Activated naive CD8-positive, alpha-beta T cell treated with anti-CD3 and anti-CD28 coated beads, Interleukin-2, amount 10 ng/mL, durations not matched to agents 7 days and 5 days (primary cell): ENCODE measurements at regions not wholly inside any gene's neighbourhood (a gene's known extent, or its start where the extent isn't known, plus 50 kb on each side); places are given as distances from the start of the nearest gene placed in this dataset.

ENCODE experiments used
- ATAC-seq: fragments of 150-1000 bp; cut with Tn5 transposase; one replicate; pipeline ENCODE4 v1.10.0; 2021; ENCODE audit warnings: low read depth, moderate library complexity
- POLR2A ChIA-PET: fragments of 350-600 bp; sonication (Branson Sonifier 250); formaldehyde crosslinking; loops from one replicate; lab custom pipeline; 2021; ENCODE audit warnings: antibody characterized with exemption; lab: Charles Lee
- DNase-seq: peaks from one replicate; pipeline ENCODE4 v3.0.0; 2021
- H3K27ac Mint-ChIP-seq: one replicate; pipeline ENCODE4 v1.8.0; 2022; ENCODE audit warnings: mild to moderate bottlenecking, mixed read lengths
- H3K27me3 Mint-ChIP-seq: one replicate; pipeline ENCODE4 v1.8.0; 2022; ENCODE audit warnings: mild to moderate bottlenecking, moderate library complexity, mixed read lengths
- H3K36me3 Mint-ChIP-seq: one replicate; pipeline ENCODE4 v1.8.0; 2021; ENCODE audit warnings: mild to moderate bottlenecking, mixed read lengths
- H3K4me1 Mint-ChIP-seq: one replicate; pipeline ENCODE4 v1.8.0; 2021; ENCODE audit warnings: mixed read lengths
- H3K4me3 Mint-ChIP-seq: one replicate; pipeline ENCODE4 v1.8.0; 2022; ENCODE audit warnings: mild to moderate bottlenecking, moderate library complexity, mixed read lengths
- H3K9me3 Mint-ChIP-seq: one replicate; pipeline ENCODE4 v1.8.0; 2021; ENCODE audit warnings: mixed read lengths

DNA sequence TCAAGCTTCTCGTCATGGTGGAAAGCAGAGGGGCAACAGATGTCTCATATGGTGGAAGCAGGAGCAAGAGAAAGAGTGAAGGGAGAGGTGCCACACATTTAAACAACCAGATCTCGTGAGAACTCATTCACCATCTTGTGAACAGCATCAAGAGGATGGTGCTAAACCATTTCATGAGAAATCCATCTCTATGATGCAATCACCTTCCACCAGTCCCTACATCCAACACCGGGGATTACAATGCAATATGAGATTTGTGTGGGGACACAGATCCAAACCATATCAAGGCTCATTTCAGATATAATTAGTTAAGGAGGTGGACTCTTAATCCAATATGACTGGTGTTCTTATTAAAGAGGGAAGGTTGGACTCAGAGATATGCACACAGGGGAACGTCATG, 272.8 kb downstream of the KCNS3 start:
- no peak for ATAC-seq
- no peak overlapping the region for H3K27ac Mint-ChIP-seq
- POLR2A ChIA-PET: no interaction called here
- no peak for DNase-seq
- H3K4me3 Mint-ChIP-seq: no peak overlapping the region
- no peaks in the 10 kb centered on the region for H3K36me3 Mint-ChIP-seq
- no peaks in the 10 kb centered on the region for H3K9me3 Mint-ChIP-seq
- no peaks in the 10 kb centered on the region for H3K27me3 Mint-ChIP-seq
- H3K4me1 Mint-ChIP-seq: no peaks in the 10 kb centered on the region

DNA sequence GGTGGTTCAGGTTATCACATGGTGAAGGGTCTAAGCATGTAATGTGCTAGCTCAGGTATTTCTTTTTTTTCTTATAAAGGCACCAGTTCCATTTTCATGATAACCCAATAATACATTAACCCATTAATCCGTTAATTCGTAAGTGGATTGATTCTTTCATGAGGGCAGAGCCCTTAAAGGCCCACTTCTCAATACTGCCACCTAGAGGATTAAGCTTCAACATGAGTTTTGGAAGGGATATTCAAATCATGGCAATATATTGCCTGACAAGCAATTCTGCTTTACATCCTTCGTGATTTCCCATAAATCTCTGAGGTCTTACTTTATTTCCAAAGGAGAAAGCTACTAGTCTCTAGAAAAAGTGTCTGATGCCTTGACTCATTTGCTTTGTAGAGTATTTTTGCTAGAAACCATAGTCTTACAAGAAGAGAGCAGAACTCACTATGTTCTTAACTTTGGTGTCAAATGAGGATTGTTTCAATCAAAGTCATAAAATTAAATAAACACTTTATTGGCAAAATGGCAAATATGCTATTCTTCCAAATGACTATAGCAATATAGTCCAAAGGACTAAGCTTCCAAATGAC, 271.3 kb downstream of the KCNS3 start:
- ATAC-seq (no peak), DNase-seq (no peak)
- Mint-ChIP-seq H3K4me3 (no peak overlapping the region), H3K36me3 (no peaks in the 10 kb centered on the region), H3K27ac (no peak overlapping the region), H3K9me3 (no peaks in the 10 kb centered on the region), H3K4me1 (no peaks in the 10 kb centered on the region), H3K27me3 (no peaks in the 10 kb centered on the region)
- POLR2A ChIA-PET: no interaction called here

GRCh38 chr2:18136881-18137475, 258.5 kb downstream of the KCNS3 start:
- no peak for ATAC-seq
- Mint-ChIP-seq H3K27ac (no peak overlapping the region), H3K27me3 (peaks cover 2% of the 10 kb centered on the region), H3K4me3 (no peak overlapping the region), H3K36me3 (no peaks in the 10 kb centered on the region), H3K9me3 (no peaks in the 10 kb centered on the region), H3K4me1 (peaks cover 6% of the 10 kb centered on the region)
- no peak for DNase-seq
- POLR2A ChIA-PET: no interaction called here

DNA sequence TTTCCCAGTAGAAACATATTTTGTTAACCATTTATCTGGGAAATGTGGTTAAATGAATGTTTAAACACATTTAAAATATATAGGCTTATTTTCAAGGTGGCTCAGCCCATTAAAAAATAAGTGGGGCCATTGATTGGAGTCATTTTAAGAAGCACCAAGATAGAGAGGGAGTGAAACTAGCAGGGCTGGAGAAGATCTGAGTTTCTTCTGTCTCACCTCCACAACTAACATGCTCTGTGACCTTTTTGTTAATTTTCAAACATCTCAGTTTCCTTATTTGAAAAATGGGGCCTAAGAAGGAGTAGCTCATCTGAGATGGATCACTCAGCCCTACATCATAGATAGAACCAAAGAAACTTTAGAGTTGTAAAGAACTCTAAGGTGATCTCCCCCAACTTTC, 254.8 kb downstream of the KCNS3 start:
- H3K9me3 Mint-ChIP-seq: no peaks in the 10 kb centered on the region
- H3K36me3 Mint-ChIP-seq: no peaks in the 10 kb centered on the region
- H3K4me1 Mint-ChIP-seq: peaks cover 6% of the 10 kb centered on the region
- H3K4me3 Mint-ChIP-seq: no peak overlapping the region
- no peak for ATAC-seq
- no peak for DNase-seq
- H3K27me3 Mint-ChIP-seq: peaks cover 12% of the 10 kb centered on the region
- POLR2A ChIA-PET: no interaction called here
- no peak overlapping the region for H3K27ac Mint-ChIP-seq

GRCh38 chr2:18132697-18133096, 254.2 kb downstream of the KCNS3 start:
- no peaks in the 10 kb centered on the region for H3K36me3 Mint-ChIP-seq

GRCh38 chr2:18131761-18132160, 253.3 kb downstream of the KCNS3 start:
- POLR2A ChIA-PET: no interaction called here
- DNase-seq (no peak), ATAC-seq (no peak)
- no peaks in the 10 kb centered on the region for H3K36me3 Mint-ChIP-seq
- H3K4me3 Mint-ChIP-seq: no peak overlapping the region
- H3K27ac Mint-ChIP-seq: no peak overlapping the region
- no peaks in the 10 kb centered on the region for H3K9me3 Mint-ChIP-seq
- H3K27me3 Mint-ChIP-seq: peaks cover 12% of the 10 kb centered on the region
- H3K4me1 Mint-ChIP-seq: peaks cover 5% of the 10 kb centered on the region

More at GRCh38 chr2:18132697-18133096, 254.2 kb downstream of the KCNS3 start:
- no peaks in the 10 kb centered on the region for H3K9me3 Mint-ChIP-seq
- H3K4me3 Mint-ChIP-seq: no peak overlapping the region
- no peak overlapping the region for H3K27ac Mint-ChIP-seq
- ATAC-seq: no peak
- peaks cover 6% of the 10 kb centered on the region for H3K4me1 Mint-ChIP-seq
- H3K27me3 Mint-ChIP-seq: peaks cover 12% of the 10 kb centered on the region
- no peak for DNase-seq
- POLR2A ChIA-PET: no interaction called here

DNA sequence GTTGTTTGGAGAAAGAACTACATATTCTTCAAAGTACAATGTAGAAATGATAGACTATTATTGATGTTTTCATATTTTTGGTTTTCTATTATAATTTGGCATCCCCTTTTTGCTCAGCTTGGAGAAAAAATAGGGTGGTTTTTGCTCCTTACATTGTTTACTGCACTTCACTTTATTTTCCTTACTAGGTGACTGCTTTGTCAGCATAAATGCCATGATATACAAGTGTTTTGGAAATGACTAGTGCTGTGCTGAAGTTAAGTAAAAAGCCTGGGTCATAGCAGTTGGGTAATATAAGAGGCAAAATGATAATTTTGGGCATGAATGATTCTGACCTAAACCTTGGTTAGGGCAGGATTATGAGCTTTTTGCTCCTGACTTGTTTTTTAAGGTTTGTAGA, 250.9 kb downstream of the KCNS3 start:
- ATAC-seq: no peak
- peaks cover 5% of the 10 kb centered on the region for H3K4me1 Mint-ChIP-seq

GRCh38 chr2:18125303-18125702, 246.8 kb downstream of the KCNS3 start:
- Mint-ChIP-seq H3K4me3 (no peak overlapping the region), H3K9me3 (no peaks in the 10 kb centered on the region), H3K27me3 (peaks cover 4% of the 10 kb centered on the region), H3K27ac (no peak overlapping the region), H3K36me3 (no peaks in the 10 kb centered on the region), H3K4me1 (no peaks in the 10 kb centered on the region)
- DNase-seq (no peak), ATAC-seq (no peak)
- POLR2A ChIA-PET: no interaction called here

More for the DNA sequence above, 250.9 kb downstream of the KCNS3 start:
- H3K9me3 Mint-ChIP-seq: no peaks in the 10 kb centered on the region
- DNase-seq: no peak
- POLR2A ChIA-PET: no interaction called here
- H3K27me3 Mint-ChIP-seq: peaks cover 11% of the 10 kb centered on the region
- no peaks in the 10 kb centered on the region for H3K36me3 Mint-ChIP-seq
- no peak overlapping the region for H3K4me3 Mint-ChIP-seq
- H3K27ac Mint-ChIP-seq: no peak overlapping the region

DNA sequence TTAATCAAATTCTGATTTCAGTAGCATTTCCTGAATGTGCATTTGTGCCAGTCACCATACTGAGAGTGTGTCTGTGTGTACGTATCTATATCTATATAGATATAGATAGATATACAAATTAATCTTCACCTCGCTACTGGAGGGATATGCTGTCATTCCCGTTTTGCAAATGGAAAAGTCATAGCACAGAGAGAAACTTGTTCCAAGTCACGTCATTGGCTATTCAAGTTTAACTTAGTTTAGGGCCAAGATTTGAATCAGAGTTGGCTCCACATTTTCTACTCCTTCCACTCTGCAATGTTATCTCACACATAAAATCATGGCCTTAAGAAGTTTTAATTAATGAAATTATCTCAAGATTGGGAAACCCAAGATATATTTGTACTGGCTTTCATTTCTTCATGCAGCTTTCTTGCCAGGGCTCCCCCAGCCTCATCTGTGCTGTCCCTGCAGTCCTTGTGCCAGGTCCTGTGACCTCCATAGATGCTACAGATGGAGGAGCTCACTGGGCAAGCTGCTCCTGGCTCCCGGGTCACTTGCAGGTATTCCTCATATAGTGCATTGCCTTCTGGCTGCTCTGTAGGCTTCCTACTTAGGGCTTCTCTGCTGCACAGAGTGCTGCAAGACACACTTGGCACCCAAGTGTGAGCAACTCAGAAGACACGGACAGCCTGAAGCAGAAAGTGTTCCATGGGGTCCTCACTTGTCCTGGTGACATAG, 245.8 kb downstream of the KCNS3 start:
- H3K4me3 Mint-ChIP-seq: no peak overlapping the region
- no peak overlapping the region for H3K27ac Mint-ChIP-seq
- H3K27me3 Mint-ChIP-seq: no peaks in the 10 kb centered on the region
- DNase-seq: no peak
- ATAC-seq: no peak
- POLR2A ChIA-PET: no interaction called here
- H3K36me3 Mint-ChIP-seq: no peaks in the 10 kb centered on the region
- H3K4me1 Mint-ChIP-seq: no peaks in the 10 kb centered on the region
- H3K9me3 Mint-ChIP-seq: no peaks in the 10 kb centered on the region

GRCh38 chr2:18123577-18123976, 245.1 kb downstream of the KCNS3 start:
- ATAC-seq (no peak), DNase-seq (no peak)
- Mint-ChIP-seq H3K36me3 (no peaks in the 10 kb centered on the region), H3K27me3 (no peaks in the 10 kb centered on the region), H3K9me3 (no peaks in the 10 kb centered on the region), H3K27ac (no peak overlapping the region), H3K4me1 (no peaks in the 10 kb centered on the region), H3K4me3 (no peak overlapping the region)
- POLR2A ChIA-PET: no interaction called here

DNA sequence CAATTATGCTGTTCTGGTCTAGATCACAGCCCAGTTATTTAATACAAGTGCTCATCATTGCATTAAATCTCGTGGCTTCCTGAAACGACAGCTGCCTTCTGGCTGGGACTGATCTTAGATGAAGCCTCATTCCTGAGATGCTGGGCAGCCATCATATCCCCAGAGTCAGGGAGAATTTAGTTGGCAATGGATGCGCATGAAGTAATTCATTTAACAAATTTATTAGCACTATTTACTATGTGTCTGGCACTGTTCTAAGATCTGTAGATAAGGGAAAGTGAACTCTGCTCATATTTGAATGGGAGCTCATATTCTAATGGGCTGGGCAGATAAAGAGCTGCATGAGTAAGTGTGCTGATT, 244.7 kb downstream of the KCNS3 start:
- H3K4me1 Mint-ChIP-seq: no peaks in the 10 kb centered on the region
- H3K4me3 Mint-ChIP-seq: no peak overlapping the region
- no peaks in the 10 kb centered on the region for H3K36me3 Mint-ChIP-seq
- POLR2A ChIA-PET: no interaction called here
- no peaks in the 10 kb centered on the region for H3K9me3 Mint-ChIP-seq
- H3K27me3 Mint-ChIP-seq: no peaks in the 10 kb centered on the region
- DNase-seq (no peak), ATAC-seq (no peak)
- no peak overlapping the region for H3K27ac Mint-ChIP-seq

DNA sequence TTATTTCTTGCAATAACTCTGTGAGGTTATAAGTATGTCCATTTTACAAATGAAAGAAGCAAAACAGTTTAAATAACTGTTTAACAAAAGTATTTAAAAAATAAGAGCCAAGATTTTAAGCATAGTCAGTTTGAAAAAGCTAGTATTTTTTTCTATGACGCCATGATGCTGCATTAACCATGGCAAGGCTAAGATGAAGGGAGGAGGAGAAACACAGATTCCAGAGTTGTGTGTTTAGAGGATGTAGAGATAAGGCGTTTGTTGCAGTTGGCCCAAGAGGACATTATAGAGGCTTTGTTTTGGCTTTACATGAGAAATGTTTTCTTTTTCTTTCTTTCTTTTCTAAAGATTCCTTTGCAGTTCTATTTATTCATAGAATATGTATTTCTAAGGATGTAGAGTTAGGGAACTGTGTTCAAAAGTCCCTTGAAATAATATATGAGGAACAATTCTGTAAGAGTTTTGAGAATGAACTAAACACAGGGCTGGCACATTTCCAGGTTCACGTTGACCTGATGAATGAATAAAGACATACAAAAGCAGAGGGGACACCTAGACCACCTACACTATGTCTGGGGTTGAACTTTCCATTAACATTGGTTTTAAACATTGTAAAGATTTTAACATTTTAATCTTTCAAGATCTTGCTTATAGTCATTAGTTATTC, 244.2 kb downstream of the KCNS3 start:
- no peaks in the 10 kb centered on the region for H3K27me3 Mint-ChIP-seq
- H3K27ac Mint-ChIP-seq: no peak overlapping the region
- no peaks in the 10 kb centered on the region for H3K36me3 Mint-ChIP-seq
- no peak for DNase-seq
- H3K4me3 Mint-ChIP-seq: no peak overlapping the region
- ATAC-seq: no peak
- no peaks in the 10 kb centered on the region for H3K9me3 Mint-ChIP-seq
- POLR2A ChIA-PET: no interaction called here
- no peaks in the 10 kb centered on the region for H3K4me1 Mint-ChIP-seq

DNA sequence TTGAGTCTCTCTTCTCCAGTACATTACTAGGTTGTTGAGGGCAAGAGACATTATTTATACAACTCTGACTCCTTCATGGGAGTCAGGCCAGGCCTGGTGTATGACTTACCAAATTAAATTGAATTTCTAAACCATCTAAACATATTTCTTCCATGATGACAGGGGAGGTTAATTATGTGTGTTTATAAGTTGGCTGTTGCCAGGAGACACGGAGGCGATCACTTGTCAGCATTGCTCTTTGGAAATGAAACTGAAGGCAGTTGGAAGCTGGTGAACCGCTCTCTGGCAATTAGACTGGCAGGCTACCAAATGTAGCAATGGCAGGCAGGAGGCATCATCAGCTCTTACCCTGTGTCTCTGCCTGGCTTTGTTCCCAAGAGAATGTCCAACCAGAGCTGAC, 241.4 kb downstream of the KCNS3 start:
- no peak for ATAC-seq
- Mint-ChIP-seq H3K4me3 (no peak overlapping the region), H3K36me3 (no peaks in the 10 kb centered on the region), H3K4me1 (no peaks in the 10 kb centered on the region), H3K9me3 (no peaks in the 10 kb centered on the region), H3K27me3 (no peaks in the 10 kb centered on the region), H3K27ac (no peak overlapping the region)
- no peak for DNase-seq
- POLR2A ChIA-PET: no interaction called here

GRCh38 chr2:18118703-18119102, 240.2 kb downstream of the KCNS3 start:
- no peaks in the 10 kb centered on the region for H3K27me3 Mint-ChIP-seq
- ATAC-seq (no peak), DNase-seq (no peak)
- POLR2A ChIA-PET: no interaction called here
- no peak overlapping the region for H3K4me3 Mint-ChIP-seq
- no peaks in the 10 kb centered on the region for H3K9me3 Mint-ChIP-seq
- H3K27ac Mint-ChIP-seq: no peak overlapping the region
- H3K36me3 Mint-ChIP-seq: no peaks in the 10 kb centered on the region
- no peaks in the 10 kb centered on the region for H3K4me1 Mint-ChIP-seq
